ENCODE measurements at regions not wholly inside any gene's neighbourhood (a gene's known extent, or its start where the extent isn't known, plus 50 kb on each side); places are given as distances from the start of the nearest gene placed in this dataset.

- CTCF ChIA-PET (ENCODE audit: low intra/inter-chr PET ratio), result no interaction called here
- H3K9ac ChIP-seq (ENCODE audit: insufficient read depth in 1 of 2, low read depth in 2 of 2, low read length in 2 of 2), result no peak overlapping the region
- no peaks in the 10 kb centered on the region for H3K9me3 ChIP-seq (replicated peaks; ENCODE audit: control insufficient read depth, insufficient read depth, low read depth, low read length)
- no peaks in the 10 kb centered on the region for H3K9me1 ChIP-seq (ENCODE audit: control insufficient read depth, insufficient read depth, low read length)
- BruUV-seq (replicated peaks), result no TSS peak
- TF ChIP-seq FOXO4 (CRISPR knock-in tag; IDR thresholded peaks at IDR 0.05) (no peak), RFX5 (IDR thresholded peaks at IDR 0.05; ENCODE audit: low read depth, low read length) (no peak), LEF1 (IDR thresholded peaks at IDR 0.05) (no peak), TFE3 (CRISPR knock-in tag; IDR thresholded peaks at IDR 0.05) (no peak)
- H3K4me3 ChIP-seq, result no peak overlapping the region
- H3K36me3 ChIP-seq (ENCODE audit: control insufficient read depth, insufficient read depth, low read length), result no peaks in the 10 kb centered on the region
- WGBS (ENCODE audit: insufficient coverage, low coverage, missing lambda C conversion rate), result under 1% methylated on average over 9 of the region's 9 CpGs
- DNase-seq (ENCODE audit: extremely low read depth in 1 of 4, low spot score in 3 of 4) (no peak), ATAC-seq (no peak), FAIRE-seq (no peak)
- intact Hi-C loops (cut with micrococcal nuclease), result no loop called here
- POLR2A ChIA-PET, result interaction anchor here (0.8 kb wide), 1 partner anchor 13 kb away, joined by 3 read pairs; no protein-coding TSS in a partner anchor
- H3K27me3 ChIP-seq (ENCODE audit: control insufficient read depth in 2 of 2, insufficient read depth in 2 of 2, low read length in 2 of 2), result peaks cover 0 to 7% of the 10 kb centered on the region in 2 experiments; a peak in 2 of 5 replicates
- in situ Hi-C loops (cut with MboI), result no loop called here
- H3K4me1 ChIP-seq (replicated peaks in 1 of 2; ENCODE audit: control insufficient read depth in 2 of 2, insufficient read depth in 2 of 2, low read length in 2 of 2), result no peaks in the 10 kb centered on the region
- no peak overlapping the region for H3K27ac ChIP-seq (ENCODE audit: extremely low read depth, low read depth, low read length)
- H4K20me1 ChIP-seq (replicated peaks; ENCODE audit: control insufficient read depth, insufficient read depth, low read length), result no peaks in the 10 kb centered on the region
- no peak overlapping the region for H3K4me2 ChIP-seq (ENCODE audit: insufficient read depth, low read length)
- H3K79me2 ChIP-seq (ENCODE audit: control insufficient read depth, insufficient read depth, low read length), result no peaks in the 10 kb centered on the region
- H2AFZ ChIP-seq (ENCODE audit: low read depth, low read length), result no peak overlapping the region
Measured at GRCh38 chr9:105116052-105116868, 128.2 kb upstream of the SLC44A1 start.

Measured in K562 (cell line).